Urinary bladder (tissue), 3 donors: ENCODE measurements at regions not wholly inside any gene's neighbourhood (a gene's known extent, or its start where the extent isn't known, plus 50 kb on each side); places are given as distances from the start of the nearest gene placed in this dataset.

Source experiments
- DNase-seq: peaks from one replicate; pipeline ENCODE4 v3.0.0-alpha.2; 2015; ENCODE audit errors: extremely low spot score
- H3K27ac ChIP-seq: one replicate; pipeline ENCODE4 v1.5.1; 2013; ENCODE audit warnings: low read depth, mild to moderate bottlenecking, moderate library complexity
- H3K36me3 ChIP-seq: one replicate; pipeline ENCODE4 v1.6.1; 2013; ENCODE audit warnings: mild to moderate bottlenecking, moderate library complexity; ENCODE audit not compliant: insufficient read depth
- H3K4me1 ChIP-seq: one replicate; pipeline ENCODE4 v1.6.1; 2013; ENCODE audit warnings: mild to moderate bottlenecking, moderate library complexity; ENCODE audit not compliant: insufficient read depth
- H3K4me3 ChIP-seq: one replicate; pipeline ENCODE4 v1.5.1; 2013; ENCODE audit warnings: low read depth, low read length
- WGBS: extraction: QIAGEN DNeasy Blood & Tissue Kit; methylation state at CpG from one replicate; pipeline ENCODE4 v1.1.7; 2013; 5-methylcytosine and 5-hydroxymethylcytosine counted together
- donor health status: healthy with polysubstance abuse.
- donor health status: healthy.

DNA sequence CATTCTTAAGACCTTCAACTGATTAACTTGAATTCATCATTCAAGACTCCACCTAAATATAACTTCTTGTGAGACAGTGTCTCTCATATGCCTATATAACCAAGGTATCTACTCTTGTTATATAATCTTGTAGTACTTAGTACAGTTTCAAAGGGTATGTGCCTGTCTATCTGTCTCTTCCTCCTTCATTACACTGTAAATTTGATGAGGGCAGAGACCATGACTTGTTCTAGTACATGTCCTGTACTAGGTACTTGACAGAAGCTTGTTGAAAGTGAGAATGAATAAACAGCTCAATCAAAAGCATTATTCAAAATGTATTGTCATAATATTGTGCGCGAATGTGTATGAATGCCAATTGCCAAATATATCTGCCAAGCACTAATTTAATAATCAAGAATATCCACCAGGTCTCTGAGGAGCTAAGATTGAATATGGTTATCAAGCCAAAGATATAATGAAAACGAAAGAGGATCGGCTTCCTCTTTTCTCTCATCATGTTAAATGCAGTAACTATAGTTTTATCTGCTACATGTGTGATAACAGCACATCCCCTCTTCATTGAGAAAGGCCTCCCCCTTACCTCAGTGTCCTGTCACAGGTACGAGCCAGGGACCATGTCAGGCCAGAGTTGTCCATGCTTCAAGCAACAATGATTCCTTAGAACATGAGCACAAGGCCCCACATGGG, 117.3 kb downstream of the UCHL5 start:
- WGBS = 91% methylated on average over 5 of the region's 5 CpGs
- Histone ChIP-seq H3K4me1 (no peaks in the 10 kb centered on the region), H3K36me3 (no peaks in the 10 kb centered on the region), H3K27ac (no peak overlapping the region), H3K4me3 (no peak overlapping the region)
- no peak for DNase-seq

DNA sequence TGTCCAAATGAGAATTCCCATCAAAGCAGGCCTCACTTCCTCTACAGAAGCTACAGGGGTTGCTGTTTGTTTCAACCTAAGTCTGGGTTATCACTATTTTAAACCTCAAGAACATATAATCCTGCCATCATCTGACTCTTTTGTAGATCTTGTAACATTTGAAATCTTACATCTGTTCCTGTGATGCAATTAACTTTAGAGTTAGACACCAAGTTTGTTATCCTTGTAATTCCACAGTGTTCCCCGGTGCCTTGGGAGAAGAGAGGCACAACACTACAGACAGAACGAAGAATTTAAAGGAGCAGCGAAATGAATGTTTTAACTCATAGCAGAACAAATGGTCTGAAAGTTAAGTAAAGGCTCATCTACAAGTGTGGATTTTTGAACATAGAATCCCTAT, 116.1 kb downstream of the UCHL5 start:
- no peak for DNase-seq
- H3K27ac ChIP-seq = no peak overlapping the region
- WGBS = 47% methylated on average over 3 of the region's 3 CpGs
- H3K36me3 ChIP-seq = no peaks in the 10 kb centered on the region
- H3K4me3 ChIP-seq = no peak overlapping the region
- H3K4me1 ChIP-seq = no peaks in the 10 kb centered on the region

DNA sequence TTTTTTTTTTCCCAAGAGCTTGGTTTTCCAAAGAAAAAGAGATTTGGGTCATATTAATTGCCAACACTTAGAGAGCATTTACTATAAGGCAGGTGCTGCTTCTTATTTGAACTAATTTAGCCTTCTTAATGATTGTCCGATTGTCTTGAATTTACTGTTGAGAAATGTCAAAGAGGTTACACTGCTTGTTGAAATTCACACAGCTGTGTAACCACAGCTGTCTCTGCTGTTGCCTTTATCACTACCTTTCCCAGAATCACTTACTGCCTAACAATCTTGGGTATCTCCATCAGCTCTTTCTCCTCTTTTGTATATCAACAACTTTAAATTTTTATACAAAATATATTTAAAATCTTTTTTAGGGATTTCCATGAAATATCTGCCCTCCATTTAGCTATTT, 115.6 kb downstream of the UCHL5 start:
- 70% methylated on average over 1 of the region's 1 CpG for WGBS
- Histone ChIP-seq H3K4me1 (no peaks in the 10 kb centered on the region), H3K36me3 (no peaks in the 10 kb centered on the region), H3K4me3 (no peak overlapping the region), H3K27ac (no peak overlapping the region)
- DNase-seq = no peak

DNA sequence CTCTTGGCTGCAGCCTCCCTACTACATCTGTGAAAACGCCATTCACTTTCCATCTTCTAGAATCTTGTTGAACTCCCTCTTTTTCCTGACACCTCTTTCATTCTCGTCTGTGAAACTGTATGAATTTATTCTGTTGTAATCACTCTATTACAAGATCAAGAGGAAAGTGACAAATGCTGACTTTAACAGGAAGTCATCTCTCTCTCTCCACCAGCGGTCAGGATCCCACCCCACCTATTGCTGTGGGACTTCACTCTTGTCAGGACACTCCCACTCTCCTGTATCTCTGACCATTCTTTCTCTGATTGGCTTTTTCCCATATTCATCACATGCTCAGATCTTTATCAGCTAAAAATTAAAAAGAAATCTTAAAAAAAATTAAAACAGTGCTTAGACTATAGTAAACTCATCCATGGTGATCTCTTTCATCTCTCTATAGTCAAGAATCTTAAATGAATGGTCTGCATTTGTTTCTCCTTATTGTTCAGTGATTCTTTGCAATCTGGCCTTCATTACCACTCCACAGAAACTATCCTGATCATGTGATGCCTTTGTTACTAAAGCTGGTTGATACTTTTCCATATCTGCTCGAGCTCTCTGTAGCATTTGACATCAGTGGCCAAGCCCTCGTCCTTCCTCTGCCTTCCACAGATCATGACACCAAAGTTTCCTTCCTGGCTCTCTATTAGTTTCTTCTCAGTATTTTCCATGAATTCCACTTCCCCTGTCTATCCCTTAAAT, 113.6 kb downstream of the UCHL5 start:
- Histone ChIP-seq H3K27ac (no peak overlapping the region), H3K36me3 (no peaks in the 10 kb centered on the region), H3K4me1 (no peaks in the 10 kb centered on the region), H3K4me3 (no peak overlapping the region)
- WGBS = 86% methylated on average over 5 of the region's 5 CpGs
- no peak for DNase-seq

DNA sequence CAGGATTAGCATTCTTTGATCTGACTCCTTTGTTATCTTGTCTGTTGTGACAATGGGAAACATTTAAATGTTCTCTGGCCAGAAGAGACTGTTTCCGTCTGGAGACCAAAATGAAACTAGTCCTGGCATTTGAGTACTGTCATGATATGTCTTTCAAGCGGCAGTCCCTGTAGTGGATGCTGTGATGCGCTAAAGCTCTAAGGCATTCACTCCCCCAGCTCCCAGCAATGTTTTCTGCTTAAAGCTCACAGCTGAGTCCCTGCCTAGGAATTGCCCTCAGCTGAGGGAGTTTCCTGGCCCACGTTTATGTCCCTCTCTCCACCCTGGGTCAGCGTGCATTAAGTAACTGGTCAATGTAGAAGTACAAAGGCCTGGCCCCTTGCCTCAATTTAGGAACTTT, 109.4 kb downstream of the UCHL5 start:
- H3K4me1 ChIP-seq = no peaks in the 10 kb centered on the region
- no peaks in the 10 kb centered on the region for H3K36me3 ChIP-seq
- H3K27ac ChIP-seq = no peak overlapping the region
- WGBS = 92% methylated on average over 5 of the region's 5 CpGs
- no peak overlapping the region for H3K4me3 ChIP-seq
- no peak for DNase-seq

DNA sequence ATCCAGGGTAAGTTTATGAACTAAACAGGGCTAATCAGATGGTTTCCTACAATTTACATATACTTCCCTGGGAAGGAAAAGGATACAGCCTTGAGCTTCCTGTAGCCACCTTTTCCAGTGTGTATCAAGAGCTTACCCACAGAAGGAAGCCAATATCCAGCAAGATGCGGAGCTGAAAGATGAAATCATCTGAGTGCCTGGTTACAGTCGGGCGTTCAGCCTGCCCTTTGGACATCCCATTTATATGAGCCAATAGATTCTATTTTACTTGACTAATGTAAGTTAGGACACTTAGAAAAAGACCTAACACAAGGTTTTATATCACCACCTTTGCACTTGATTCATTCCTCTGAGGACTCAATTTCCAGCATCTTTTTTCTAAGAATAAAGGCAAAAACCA, 108.2 kb downstream of the UCHL5 start:
- Histone ChIP-seq H3K4me1 (no peaks in the 10 kb centered on the region), H3K4me3 (no peak overlapping the region), H3K36me3 (no peaks in the 10 kb centered on the region), H3K27ac (no peak overlapping the region)
- no peak for DNase-seq
- WGBS = 96% methylated on average over 3 of the region's 3 CpGs

DNA sequence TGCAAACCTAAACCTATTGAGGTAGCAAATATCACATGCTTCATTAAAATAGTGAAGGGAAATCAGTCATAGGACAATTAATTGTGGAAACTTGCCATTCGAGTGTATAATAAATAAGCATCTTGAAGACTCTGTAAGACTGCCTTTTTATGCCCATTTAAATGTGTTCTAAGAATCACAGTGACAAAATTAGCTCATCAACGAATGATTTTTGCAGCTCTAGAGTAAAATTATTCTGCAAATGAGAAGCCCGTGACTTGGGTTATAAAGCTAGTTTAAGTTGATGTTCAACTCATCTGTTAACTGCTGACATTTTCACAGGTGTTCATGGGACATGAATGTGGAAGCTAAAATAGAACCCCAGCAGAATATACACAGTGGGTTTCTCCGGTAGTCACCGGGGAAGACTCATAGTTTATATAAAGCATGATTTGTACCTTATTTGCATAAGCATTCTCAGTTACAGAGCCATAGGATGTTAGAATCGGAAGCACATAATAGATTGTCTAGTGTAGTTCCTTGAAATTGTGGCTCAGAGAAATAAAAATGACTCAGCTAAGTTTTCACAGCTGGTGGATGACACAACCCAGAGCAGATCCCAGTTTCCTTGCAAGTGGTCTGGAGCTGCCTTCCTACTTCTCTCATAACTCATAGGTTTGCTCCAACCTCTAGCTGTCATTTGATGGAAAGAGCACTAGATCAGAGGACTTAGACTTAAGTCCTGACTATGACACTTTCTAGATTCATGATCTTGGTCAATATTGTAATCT, 107.3 kb downstream of the UCHL5 start:
- no peaks in the 10 kb centered on the region for H3K4me1 ChIP-seq
- H3K36me3 ChIP-seq = no peaks in the 10 kb centered on the region
- H3K27ac ChIP-seq = no peak overlapping the region
- no peak overlapping the region for H3K4me3 ChIP-seq
- WGBS = 46% methylated on average over 6 of the region's 6 CpGs
- DNase-seq = no peak

DNA sequence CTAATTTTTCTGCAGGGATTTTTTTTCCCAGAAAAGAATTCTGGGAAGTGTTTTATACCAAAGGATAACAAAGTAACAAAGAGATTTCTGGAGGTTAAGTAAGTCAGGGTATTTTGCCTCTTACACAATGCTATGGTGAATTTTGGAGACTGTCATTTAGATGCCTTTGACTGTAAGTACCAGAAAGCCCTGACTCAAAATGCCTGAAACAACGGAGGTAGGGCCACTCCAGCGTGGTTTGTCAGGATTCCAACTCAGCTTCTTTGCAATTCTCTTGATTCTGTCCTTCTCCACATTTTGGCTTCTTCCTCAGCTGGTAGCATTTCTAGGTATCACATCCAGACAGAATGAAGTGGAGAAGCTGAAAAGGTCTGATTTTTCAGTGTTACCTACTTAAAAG, 106.5 kb downstream of the UCHL5 start:
- no peak overlapping the region for H3K27ac ChIP-seq
- 72% methylated on average over 2 of the region's 2 CpGs for WGBS
- no peaks in the 10 kb centered on the region for H3K4me1 ChIP-seq
- DNase-seq = no peak
- H3K36me3 ChIP-seq = no peaks in the 10 kb centered on the region
- H3K4me3 ChIP-seq = no peak overlapping the region

DNA sequence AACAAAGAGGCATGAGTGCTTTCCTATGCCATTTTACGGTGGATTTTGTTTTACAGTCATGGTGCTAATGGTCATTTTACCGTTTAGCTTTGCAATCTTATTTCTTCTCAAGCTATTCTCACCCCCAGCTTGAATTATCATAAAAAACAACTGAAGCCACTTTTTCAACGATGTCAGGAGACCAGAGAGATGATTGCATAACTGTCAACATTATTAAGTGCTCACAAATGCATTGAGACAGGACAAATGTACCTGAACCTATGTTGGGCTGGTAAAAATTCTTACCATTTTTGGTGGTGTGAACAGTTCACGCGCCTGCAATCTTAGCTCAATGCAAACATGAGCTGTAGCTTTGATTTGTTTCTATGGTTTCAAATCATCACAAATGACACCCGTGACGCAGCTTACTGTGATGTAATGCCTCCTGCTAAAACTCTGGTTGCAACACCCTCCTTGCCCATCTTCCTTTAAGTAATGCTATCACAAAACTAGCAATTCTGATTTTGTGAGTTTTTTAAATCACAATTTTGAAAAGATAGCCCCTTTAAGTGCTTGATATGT, 104.4 kb downstream of the UCHL5 start:
- DNase-seq = no peak
- H3K4me3 ChIP-seq = no peak overlapping the region
- H3K4me1 ChIP-seq = no peaks in the 10 kb centered on the region
- no peak overlapping the region for H3K27ac ChIP-seq
- no peaks in the 10 kb centered on the region for H3K36me3 ChIP-seq
- 82% methylated on average over 7 of the region's 7 CpGs for WGBS

DNA sequence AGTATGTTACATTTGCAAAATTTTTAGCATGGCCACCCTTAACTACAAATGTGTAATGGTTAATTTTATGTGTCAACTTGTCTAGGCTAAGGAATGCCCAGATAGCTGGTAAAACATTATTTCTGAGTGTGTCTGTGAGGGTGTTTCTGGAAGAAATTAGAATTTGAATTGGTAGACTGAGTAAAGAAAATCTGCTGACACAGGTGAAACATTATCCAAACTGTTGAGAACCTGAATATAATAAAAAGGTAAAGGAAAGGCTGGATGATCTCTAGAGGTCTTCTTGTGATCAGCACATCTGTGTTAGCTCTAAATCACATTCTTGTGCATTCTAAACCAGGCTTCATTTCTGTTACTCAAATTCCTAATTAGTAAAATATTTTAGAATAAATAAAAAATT, 100.8 kb downstream of the UCHL5 start:
- Histone ChIP-seq H3K4me1 (no peaks in the 10 kb centered on the region), H3K27ac (no peak overlapping the region), H3K4me3 (no peak overlapping the region), H3K36me3 (no peaks in the 10 kb centered on the region)
- DNase-seq = no peak

DNA sequence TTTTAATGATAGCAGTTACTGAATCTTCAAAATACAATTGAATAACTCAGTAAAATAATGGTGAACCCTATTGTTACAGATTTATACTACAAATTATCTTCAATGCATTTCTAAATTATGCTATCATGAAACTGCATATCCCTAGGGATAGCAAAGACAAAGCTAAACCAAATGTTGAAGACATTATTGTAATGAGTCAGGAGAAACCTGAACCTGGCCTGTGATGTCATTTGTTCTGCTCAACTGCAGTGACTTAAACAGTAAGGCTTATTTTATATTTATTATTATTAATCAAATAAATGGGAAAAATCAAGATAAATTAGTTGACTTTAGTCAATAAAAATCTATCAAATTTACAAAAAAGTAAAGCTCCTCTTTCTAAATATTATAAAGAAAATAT, 100.3 kb downstream of the UCHL5 start:
- Histone ChIP-seq H3K36me3 (no peaks in the 10 kb centered on the region), H3K27ac (no peak overlapping the region), H3K4me3 (no peak overlapping the region), H3K4me1 (no peaks in the 10 kb centered on the region)
- DNase-seq = no peak

DNA sequence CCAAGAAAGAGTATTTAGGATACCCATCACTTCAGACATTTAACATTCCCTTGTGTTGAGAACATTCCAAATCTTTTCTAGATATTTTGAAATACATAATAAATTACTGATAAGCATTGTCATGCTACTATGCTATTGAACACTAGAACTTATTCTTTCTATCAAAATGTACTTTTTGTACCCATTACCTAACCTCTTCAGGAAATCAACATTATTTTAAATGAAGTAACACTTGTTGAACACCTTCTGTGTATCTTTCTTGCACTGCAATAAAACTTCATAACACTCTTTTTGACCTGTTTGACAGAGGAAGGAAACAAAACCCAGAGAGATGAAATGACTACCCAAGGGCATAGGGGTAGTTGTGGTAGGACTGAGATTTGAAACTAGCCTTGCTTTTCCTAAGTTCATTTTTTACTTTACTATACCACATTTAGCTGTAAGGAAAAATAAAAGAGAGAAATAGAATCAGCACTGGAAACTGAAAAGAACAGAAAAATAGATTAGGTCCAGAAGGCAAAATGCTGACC, 99.4 kb downstream of the UCHL5 start:
- no peak overlapping the region for H3K4me3 ChIP-seq
- no peak for DNase-seq
- no peak overlapping the region for H3K27ac ChIP-seq
- H3K36me3 ChIP-seq = no peaks in the 10 kb centered on the region
- H3K4me1 ChIP-seq = no peaks in the 10 kb centered on the region
